Sigmoid colon (tissue), 6 donors: ENCODE measurements at regions not wholly inside any gene's neighbourhood (a gene's known extent, or its start where the extent isn't known, plus 50 kb on each side); places are given as distances from the start of the nearest gene placed in this dataset.

Experiments used
- DNase-seq: peaks from one replicate; pipeline ENCODE4 v3.0.0-alpha.2; 2019
- H3K27ac ChIP-seq, 4 donors: fragments of 200-600 bp; sonication (generic); one replicate each; pipeline ENCODE4 v1.5.1; 2016 to 2019; ENCODE audit warnings: mild to moderate bottlenecking in 1 of 4
- H3K27me3 ChIP-seq, 3 donors: fragments of 200-600 bp; sonication (generic); one replicate each; pipeline ENCODE4 v1.5.1; 2019; ENCODE audit warnings: mild to moderate bottlenecking in 1 of 3
- H3K36me3 ChIP-seq, 4 donors: fragments of 200-600 bp; sonication (generic); one replicate each; pipeline ENCODE4 v1.5.1; 2016 to 2019
- H3K4me1 ChIP-seq, 4 donors: fragments of 200-600 bp; sonication (generic); one replicate each; pipeline ENCODE4 v1.5.1; 2017 to 2019
- H3K4me3 ChIP-seq, 4 donors: fragments of 200-600 bp; sonication (generic); one replicate each; pipeline ENCODE4 v1.5.1; 2017 to 2019; ENCODE audit warnings: mild to moderate bottlenecking in 2 of 4, moderate library complexity in 1 of 4
- H3K9me3 ChIP-seq, 4 donors: fragments of 200-600 bp in 3 of 4; sonication (generic) in 3 of 4; one replicate each; pipeline versions ENCODE4 v1.5.1 to v1.6.1; 2013 to 2019
- CTCF ChIP-seq, 4 experiments: fragments of 450-650 bp in 3 of 4; fragments of 200-600 bp in 1 of 4; IDR thresholded peaks; one replicate each; pipeline ENCODE4 v1.5.1; 2016 to 2019; ENCODE audit warnings: antibody characterized with exemption in 4 of 4, mild to moderate bottlenecking in 3 of 4, moderate library complexity in 2 of 4
- EP300 ChIP-seq, 4 donors: sonication (generic); formaldehyde crosslinking; IDR thresholded peaks; one replicate each; pipeline ENCODE4 v1.6.1; 2017; ENCODE audit warnings: antibody characterized with exemption in 4 of 4
- POLR2A ChIP-seq, 2 donors: fragments of 450-650 bp; IDR thresholded peaks; one replicate each; pipeline ENCODE4 v1.6.1; 2016; ENCODE audit warnings: antibody characterized with exemption in 2 of 2, mild to moderate bottlenecking in 2 of 2, moderate library complexity in 2 of 2
- POLR2AphosphoS5 ChIP-seq, 4 donors: sonication (generic); formaldehyde crosslinking; IDR thresholded peaks; one replicate each; pipeline ENCODE4 v1.6.1; 2017; ENCODE audit warnings: antibody characterized with exemption in 4 of 4
- WGBS, 2 donors: extraction: QIAGEN DNeasy Blood & Tissue Kit; methylation state at CpG; one replicate each; pipeline ENCODE4 v1.1.7; 2013; 5-methylcytosine and 5-hydroxymethylcytosine counted together
- intact Hi-C: fragments of 100-400 bp; cut with DNase I; formaldehyde crosslinking; loops from one replicate; pipeline ENCODE4 v1.15.1; 2023
- donor health status: healthy with polysubstance abuse.
- donor health status: healthy.

GRCh38 chr12:22788913-22789312, 163.9 kb downstream of the ETNK1 start:
- Histone ChIP-seq H3K4me1 (no peaks in the 10 kb centered on the region), H3K36me3 (no peaks in the 10 kb centered on the region), H3K4me3 (no peak overlapping the region), H3K27ac (no peak overlapping the region), H3K27me3 (no peaks in the 10 kb centered on the region), H3K9me3 (no peaks in the 10 kb centered on the region)
- WGBS, 2 donors = 85 to 93% methylated on average over 3 of the region's 3 CpGs
- no peak for DNase-seq
- intact Hi-C loops = no loop called here
- TF ChIP-seq POLR2AphosphoS5 (IDR thresholded peaks at IDR 0.05) = no peak
- TF ChIP-seq CTCF (IDR thresholded peaks at IDR 0.05) = no peak
- no peak for TF ChIP-seq EP300 (IDR thresholded peaks at IDR 0.05)
- TF ChIP-seq POLR2A (IDR thresholded peaks at IDR 0.05) = no peak

GRCh38 chr12:22792138-22792537, 167.2 kb downstream of the ETNK1 start:
- intact Hi-C loops = no loop called here
- no peak for DNase-seq
- 51 to 77% methylated on average over 4 of the region's 4 CpGs for WGBS, 2 donors
- Histone ChIP-seq H3K9me3 (no peaks in the 10 kb centered on the region), H3K4me3 (no peak overlapping the region), H3K27me3 (no peaks in the 10 kb centered on the region), H3K27ac (no peak overlapping the region), H3K36me3 (no peaks in the 10 kb centered on the region), H3K4me1 (peaks cover 0 to 8% (median 0%) of the 10 kb centered on the region in 4 donors)
- no peak for TF ChIP-seq POLR2A (IDR thresholded peaks at IDR 0.05)

GRCh38 chr12:22794017-22794416, 169.0 kb downstream of the ETNK1 start:
- H3K4me1 ChIP-seq = peaks cover 0 to 10% (median 0%) of the 10 kb centered on the region in 4 donors
- intact Hi-C loops = no loop called here
- no peak overlapping the region for H3K27ac ChIP-seq
- TF ChIP-seq POLR2AphosphoS5 (IDR thresholded peaks at IDR 0.05) (no peak), POLR2A (IDR thresholded peaks at IDR 0.05) (no peak), CTCF (IDR thresholded peaks at IDR 0.05) (no peak)
- no peaks in the 10 kb centered on the region for H3K27me3 ChIP-seq
- 95 to 96% methylated on average over 1 of the region's 1 CpG for WGBS, 2 donors
- no peak overlapping the region for H3K4me3 ChIP-seq
- no peaks in the 10 kb centered on the region for H3K9me3 ChIP-seq
- H3K36me3 ChIP-seq = no peaks in the 10 kb centered on the region
- no peak for DNase-seq

- no peak for TF ChIP-seq POLR2AphosphoS5 (IDR thresholded peaks at IDR 0.05)
- intact Hi-C loops = no loop called here
- Histone ChIP-seq H3K27ac (no peak overlapping the region), H3K4me1 (peaks cover 0 to 10% (median 0%) of the 10 kb centered on the region in 4 donors), H3K9me3 (no peaks in the 10 kb centered on the region), H3K27me3 (no peaks in the 10 kb centered on the region), H3K36me3 (no peaks in the 10 kb centered on the region), H3K4me3 (no peak overlapping the region)
- no peak for DNase-seq
- 75 to 82% methylated on average over 4 of the region's 4 CpGs for WGBS, 2 donors
Measured at GRCh38 chr12:22796941-22797630, 172.1 kb downstream of the ETNK1 start.

- H3K9me3 ChIP-seq = no peaks in the 10 kb centered on the region
- H3K27ac ChIP-seq = no peak overlapping the region
- no peaks in the 10 kb centered on the region for H3K36me3 ChIP-seq
- WGBS, 2 donors = 45 to 79% methylated on average over 2 of the region's 2 CpGs
- no peak for TF ChIP-seq POLR2A (IDR thresholded peaks at IDR 0.05)
- TF ChIP-seq POLR2AphosphoS5 (IDR thresholded peaks at IDR 0.05) = no peak
- no peak for TF ChIP-seq CTCF (IDR thresholded peaks at IDR 0.05)
- TF ChIP-seq EP300 (IDR thresholded peaks at IDR 0.05) = no peak
- peaks cover 0 to 10% (median 0%) of the 10 kb centered on the region in 4 donors for H3K4me1 ChIP-seq
- no peaks in the 10 kb centered on the region for H3K27me3 ChIP-seq
- intact Hi-C loops = no loop called here
- H3K4me3 ChIP-seq = no peak overlapping the region
- no peak for DNase-seq
Measured at GRCh38 chr12:22797701-22798100, 172.7 kb downstream of the ETNK1 start.

- peaks cover 0 to 10% (median 0%) of the 10 kb centered on the region in 4 donors for H3K4me1 ChIP-seq
- H3K9me3 ChIP-seq = no peaks in the 10 kb centered on the region
- H3K36me3 ChIP-seq = no peaks in the 10 kb centered on the region
- DNase-seq = no peak
- WGBS, 2 donors = 83 to 89% methylated on average over 3 of the region's 3 CpGs
- intact Hi-C loops = no loop called here
- H3K4me3 ChIP-seq = no peak overlapping the region
- TF ChIP-seq POLR2A (IDR thresholded peaks at IDR 0.05) (no peak), EP300 (IDR thresholded peaks at IDR 0.05) (no peak), POLR2AphosphoS5 (IDR thresholded peaks at IDR 0.05) (no peak), CTCF (IDR thresholded peaks at IDR 0.05) (no peak)
- H3K27ac ChIP-seq = no peak overlapping the region
- H3K27me3 ChIP-seq = no peaks in the 10 kb centered on the region
Measured at GRCh38 chr12:22798116-22798515, 173.1 kb downstream of the ETNK1 start.
